GM19452 (cell line): ENCODE measurements at regions not wholly inside any gene's neighbourhood (a gene's known extent, or its start where the extent isn't known, plus 50 kb on each side); places are given as distances from the start of the nearest gene placed in this dataset.

Experiments
- ATAC-seq: cut with Tn5 transposase; IDR thresholded peaks from one replicate; pipeline ENCODE4 v1.9.1; 2021; ENCODE audit not compliant: unreplicated experiment

DNA sequence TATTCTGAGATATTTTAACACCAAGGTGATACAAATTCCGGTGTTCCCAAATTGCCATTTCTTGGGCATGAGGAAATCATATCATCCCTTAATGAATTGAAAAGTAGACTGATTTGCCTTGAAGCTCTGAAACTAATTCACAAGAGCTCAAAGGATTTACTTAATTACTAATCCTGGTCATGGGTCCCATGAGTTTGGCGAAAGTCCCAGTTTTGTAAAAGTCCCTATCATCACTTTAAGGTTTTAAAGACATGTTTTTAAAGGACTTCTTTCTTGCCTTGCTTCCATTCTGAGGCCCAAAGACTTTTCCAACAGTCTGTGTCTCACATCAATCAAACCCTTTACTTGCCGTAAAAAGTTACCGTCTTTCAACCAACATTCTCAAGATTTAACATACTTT, 377.9 kb downstream of the DNAJB9 start:
- ATAC-seq = no peak

- ATAC-seq = no peak
These were observed 402.3 kb downstream of the DNAJB9 start for GRCh38 chr7:108972004-108972403.

GRCh38 chr7:108973075-108973474, 403.4 kb downstream of the DNAJB9 start:
- no peak for ATAC-seq

DNA sequence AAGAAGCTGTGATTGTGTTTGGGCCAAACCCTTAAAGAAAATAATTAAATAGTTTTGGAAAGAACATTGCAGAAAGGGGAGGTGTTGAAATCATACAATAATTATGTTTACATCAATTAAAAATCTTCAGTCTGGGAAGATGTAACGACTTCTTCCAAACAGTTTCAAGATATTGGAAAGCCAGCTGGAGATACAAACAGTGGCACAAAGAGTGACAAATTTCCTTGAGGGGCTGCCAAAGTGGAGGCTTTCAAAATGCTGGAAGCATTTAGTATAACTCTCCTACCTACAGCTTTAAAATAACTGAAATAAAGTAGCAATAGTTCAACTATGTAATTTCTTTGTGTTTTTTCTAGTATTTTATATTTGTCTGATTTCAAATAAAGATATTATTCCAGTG, 405.0 kb downstream of the DNAJB9 start:
- no peak for ATAC-seq

- no peak for ATAC-seq
These were observed 415.4 kb downstream of the DNAJB9 start for GRCh38 chr7:108985037-108985436.

DNA sequence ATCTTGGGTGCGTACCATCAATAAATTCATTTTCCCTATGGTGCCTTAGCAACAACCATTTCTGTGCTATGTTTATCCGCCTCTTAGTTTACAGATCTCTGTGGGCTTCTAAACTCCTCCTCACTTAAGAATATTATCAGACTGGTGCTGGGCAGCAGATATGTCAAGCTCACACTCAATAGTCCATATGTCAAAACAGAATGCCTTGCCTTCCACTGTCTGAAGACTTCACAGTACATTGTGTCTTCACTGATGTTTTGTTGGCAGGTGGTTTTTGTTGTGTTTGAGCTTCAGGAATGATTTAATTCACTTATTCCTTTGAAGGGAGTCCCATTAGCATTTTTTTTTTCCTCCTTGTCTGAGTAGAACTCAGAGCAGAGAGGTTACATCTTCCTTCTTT, 419.6 kb downstream of the DNAJB9 start:
- no peak for ATAC-seq

GRCh38 chr7:108997480-108997879, 427.8 kb downstream of the DNAJB9 start:
- ATAC-seq = no peak

- ATAC-seq = no peak
These were observed 434.1 kb downstream of the DNAJB9 start for GRCh38 chr7:109003742-109004141.

- no peak for ATAC-seq
These were observed 440.0 kb downstream of the DNAJB9 start for GRCh38 chr7:109009636-109010035.

DNA sequence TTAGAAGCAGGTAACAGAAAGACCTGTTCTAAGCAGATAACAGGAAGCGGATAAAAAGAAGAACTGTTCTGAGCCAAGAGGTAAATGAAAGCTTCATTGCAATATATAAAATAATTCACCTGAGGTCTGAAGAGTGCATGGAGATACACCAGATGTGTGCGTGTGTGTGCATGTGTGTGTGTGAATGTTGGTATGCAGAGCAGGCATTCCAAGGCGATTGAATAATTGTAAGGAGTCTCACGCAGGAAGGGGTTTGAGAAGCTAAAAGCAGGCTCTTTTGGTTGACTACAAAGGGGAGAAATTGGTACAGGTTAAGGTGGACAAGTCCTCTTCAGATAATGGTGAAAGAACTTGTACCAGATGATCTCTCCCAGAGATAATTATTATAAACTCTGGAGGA, 450.6 kb downstream of the DNAJB9 start:
- ATAC-seq = no peak

GRCh38 chr7:109021390-109021789, 451.7 kb downstream of the DNAJB9 start:
- no peak for ATAC-seq

GRCh38 chr7:109029866-109030265, 460.2 kb downstream of the DNAJB9 start:
- no peak for ATAC-seq

- no peak for ATAC-seq
These were observed 475.0 kb downstream of the DNAJB9 start for GRCh38 chr7:109044691-109045090.

- no peak for ATAC-seq
These were observed 479.7 kb downstream of the DNAJB9 start for GRCh38 chr7:109049366-109049765.

- ATAC-seq = no peak
These were observed 489.4 kb downstream of the DNAJB9 start for GRCh38 chr7:109059089-109059488.

DNA sequence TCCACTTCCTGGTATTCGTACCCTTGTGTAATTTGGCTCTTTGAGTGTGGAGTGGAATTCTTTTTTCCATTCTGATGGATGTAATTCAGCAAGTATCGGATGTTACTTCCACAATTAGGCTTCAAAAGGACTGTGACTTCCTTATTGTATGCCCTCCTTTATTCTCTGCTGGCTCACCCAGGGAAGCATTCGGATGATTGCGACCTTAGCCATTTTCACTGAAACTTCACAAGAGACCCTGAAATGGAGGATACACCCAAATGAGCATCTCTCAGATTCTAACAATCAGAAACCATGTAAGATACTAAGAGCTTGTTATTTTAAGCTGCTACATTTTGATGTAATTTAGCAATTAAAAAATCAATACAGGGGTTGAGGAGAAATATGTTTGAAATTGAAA, 493.1 kb downstream of the DNAJB9 start:
- ATAC-seq = no peak

DNA sequence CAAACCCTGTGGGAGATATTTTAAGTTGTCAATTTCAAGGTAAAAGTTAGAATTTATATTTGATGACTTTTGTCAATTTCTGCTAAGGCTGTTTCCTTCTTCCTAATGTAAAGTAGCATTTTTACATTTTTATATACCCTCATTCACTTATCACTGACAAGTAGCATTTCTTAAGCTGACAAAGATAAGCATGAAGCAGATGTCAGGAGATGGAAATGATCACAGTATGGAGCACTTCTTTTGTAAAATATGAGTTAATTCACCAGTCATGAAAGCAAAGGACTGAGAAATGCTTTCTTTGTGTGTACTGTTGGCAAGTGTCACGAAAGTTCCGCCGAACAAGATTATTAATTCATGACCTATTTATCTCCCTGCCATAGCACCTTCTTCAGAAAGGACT, 503.9 kb downstream of the DNAJB9 start:
- ATAC-seq = no peak

DNA sequence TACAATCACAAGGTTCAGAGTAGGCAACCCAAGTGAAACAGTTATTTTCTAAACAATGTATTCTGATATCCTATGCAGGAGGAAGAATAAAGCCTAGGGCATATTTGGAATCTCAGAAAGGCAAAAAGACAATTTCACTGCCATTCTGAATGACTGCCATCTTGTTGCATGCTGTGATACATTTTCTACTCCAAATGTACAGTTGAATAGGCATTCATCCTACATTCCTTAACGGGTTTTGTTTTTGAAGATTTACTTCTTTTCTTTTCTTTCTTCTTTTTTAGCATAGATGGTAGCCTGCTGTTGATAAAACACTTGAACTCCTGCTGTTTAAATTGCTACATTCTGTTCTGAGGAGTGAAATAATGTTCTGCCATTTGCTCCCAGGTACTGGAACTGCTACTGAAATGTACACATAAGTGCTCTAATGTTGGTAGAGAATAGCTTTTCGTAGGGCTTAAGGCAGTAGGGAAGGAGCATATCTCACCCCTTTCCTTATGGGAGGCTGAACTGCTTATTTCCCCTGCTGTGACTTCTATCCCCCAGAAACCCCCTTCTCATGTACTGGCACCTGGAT, 506.8 kb downstream of the DNAJB9 start:
- no peak for ATAC-seq

DNA sequence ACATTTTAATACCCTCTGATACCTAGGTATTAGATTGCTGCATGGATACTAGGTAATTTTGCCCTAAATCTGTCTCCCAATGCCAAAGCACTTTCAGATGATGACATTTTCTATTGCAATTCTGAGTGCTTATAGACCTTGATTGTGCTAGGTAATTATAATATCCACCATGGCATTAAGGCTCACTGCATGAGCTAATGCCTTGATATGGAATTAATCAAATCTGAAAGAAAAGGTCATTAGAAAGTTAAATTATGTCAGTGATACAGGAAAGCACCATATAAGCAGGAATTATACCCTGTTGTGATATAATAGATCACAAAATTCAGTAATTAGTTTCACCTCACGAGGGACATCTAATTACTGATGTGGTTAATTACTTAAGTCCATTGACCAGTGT, 521.4 kb downstream of the DNAJB9 start:
- no peak for ATAC-seq

DNA sequence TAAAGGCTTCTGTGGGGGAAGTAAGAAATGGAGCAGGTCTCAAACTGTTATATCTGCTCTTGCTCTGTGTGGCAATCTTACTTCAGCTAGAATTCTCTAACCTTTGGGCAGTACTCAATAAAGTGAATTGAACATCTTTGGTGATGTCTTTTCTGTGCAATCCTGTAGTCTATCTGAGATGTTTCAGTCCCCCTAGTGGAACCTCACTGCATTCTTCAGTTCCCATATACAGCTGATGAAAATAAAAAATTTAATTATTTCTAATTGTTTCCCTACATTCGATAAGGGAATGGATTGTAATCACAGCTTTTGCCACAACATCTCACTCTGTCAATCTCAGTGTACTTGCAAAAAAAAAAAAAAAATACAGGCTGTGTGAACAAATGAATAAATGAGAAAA, 522.6 kb downstream of the DNAJB9 start:
- ATAC-seq = no peak

DNA sequence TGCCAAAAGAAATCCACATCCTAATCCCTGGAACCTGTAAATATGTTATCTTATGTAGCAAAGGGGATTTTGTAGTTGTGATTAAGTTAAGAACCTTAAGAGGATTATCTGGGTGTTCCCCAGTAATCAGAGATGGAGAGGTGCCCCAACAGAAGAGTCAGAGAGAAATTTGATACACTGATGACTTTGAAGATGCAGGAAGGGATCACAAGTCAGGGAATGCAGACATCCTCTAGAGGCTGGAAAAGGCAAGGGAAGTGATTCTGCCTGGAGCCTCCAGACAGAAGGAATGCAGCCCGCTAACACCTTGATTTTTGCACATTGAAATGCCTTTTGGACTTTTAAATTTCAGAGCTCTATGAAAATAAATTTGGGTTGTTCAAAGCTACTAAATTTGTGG, 531.7 kb downstream of the DNAJB9 start:
- no peak for ATAC-seq

DNA sequence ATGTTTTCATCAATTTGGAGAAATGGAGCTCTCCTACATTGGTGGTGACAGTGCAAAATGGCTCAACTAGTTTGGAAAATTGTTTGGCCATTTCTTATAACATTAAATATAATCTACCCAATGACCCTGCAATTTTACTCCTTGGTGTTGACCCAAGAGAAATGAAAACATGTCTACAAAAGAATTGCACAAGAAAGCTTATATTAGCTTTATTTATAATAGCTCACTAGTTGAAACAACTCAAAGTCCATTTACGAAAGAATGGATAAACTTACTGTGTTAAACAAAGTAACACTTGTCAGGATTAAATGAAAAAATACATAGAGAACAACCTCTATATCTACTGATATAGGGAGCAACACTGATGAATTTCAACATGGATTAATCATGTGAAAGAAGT, 539.9 kb downstream of the DNAJB9 start:
- no peak for ATAC-seq

GRCh38 chr7:109111086-109111485, 541.4 kb downstream of the DNAJB9 start:
- ATAC-seq = no peak
